Tibial artery (tissue), 4 donors: ENCODE measurements at regions not wholly inside any gene's neighbourhood (a gene's known extent, or its start where the extent isn't known, plus 50 kb on each side); places are given as distances from the start of the nearest gene placed in this dataset.

ENCODE experiments used
- DNase-seq, 2 donors: peaks; one replicate each; pipeline ENCODE4 v3.0.0-alpha.2; 2019
- H3K27ac ChIP-seq, 2 donors: fragments of 200-600 bp; sonication (generic) in 1 of 2; 1 replicate in 1 of 2; 2 replicates in 1 of 2; pipeline ENCODE4 v1.5.1; 2018 to 2019; ENCODE audit warnings: mild to moderate bottlenecking in 1 of 2
- H3K27me3 ChIP-seq, 2 donors: fragments of 200-600 bp; sonication (generic) in 1 of 2; one replicate each; pipeline versions ENCODE4 v1.5.1 to v1.6.0; 2016 to 2019
- H3K36me3 ChIP-seq, 3 donors: fragments of 200-600 bp; sonication (generic) in 2 of 3; one replicate each; pipeline ENCODE4 v1.5.1; 2016 to 2019; ENCODE audit warnings: mild to moderate bottlenecking in 2 of 3
- H3K4me1 ChIP-seq, 4 donors: fragments of 200-600 bp; sonication (generic) in 2 of 4; 1 replicate in 3 of 4; 2 replicates in 1 of 4; pipeline ENCODE4 v1.5.1; 2016 to 2019
- H3K4me3 ChIP-seq, 2 donors: fragments of 200-600 bp; sonication (generic) in 1 of 2; 1 replicate in 1 of 2; 2 replicates in 1 of 2; pipeline ENCODE4 v1.5.1; 2018 to 2019; ENCODE audit warnings: mild to moderate bottlenecking in 2 of 2
- H3K9me3 ChIP-seq, 3 donors: fragments of 200-600 bp; sonication (generic) in 1 of 3; one replicate each; pipeline ENCODE4 v1.5.1; 2016 to 2019
- intact Hi-C: fragments of 100-400 bp; cut with DNase I; formaldehyde crosslinking; loops from one replicate; pipeline ENCODE4 v1.15.0; 2023; ENCODE audit warnings: low total_unique reads
- TF ChIP-seq, protein P1 (sequence below), 2 experiments: fragments of 200-600 bp in 1 of 2; fragments of 450-650 bp in 1 of 2; IDR thresholded peaks; one replicate each; pipeline ENCODE4 v1.5.1; 2017 to 2019; ENCODE audit warnings: antibody characterized with exemption in 2 of 2, mild to moderate bottlenecking in 1 of 2, moderate library complexity in 1 of 2

- H3K4me1 ChIP-seq, result peaks cover 0 to 16% (median 9%) of the 10 kb centered on the region in 4 donors
- no peak for DNase-seq
- H3K9me3 ChIP-seq, result peaks cover 0 to 4% (median 0%) of the 10 kb centered on the region in 3 donors
- H3K27ac ChIP-seq, result no peak overlapping the region
- no peaks in the 10 kb centered on the region for H3K27me3 ChIP-seq
- intact Hi-C loops, result no loop called here
- H3K36me3 ChIP-seq, result no peaks in the 10 kb centered on the region
- TF ChIP-seq, protein P1, sequence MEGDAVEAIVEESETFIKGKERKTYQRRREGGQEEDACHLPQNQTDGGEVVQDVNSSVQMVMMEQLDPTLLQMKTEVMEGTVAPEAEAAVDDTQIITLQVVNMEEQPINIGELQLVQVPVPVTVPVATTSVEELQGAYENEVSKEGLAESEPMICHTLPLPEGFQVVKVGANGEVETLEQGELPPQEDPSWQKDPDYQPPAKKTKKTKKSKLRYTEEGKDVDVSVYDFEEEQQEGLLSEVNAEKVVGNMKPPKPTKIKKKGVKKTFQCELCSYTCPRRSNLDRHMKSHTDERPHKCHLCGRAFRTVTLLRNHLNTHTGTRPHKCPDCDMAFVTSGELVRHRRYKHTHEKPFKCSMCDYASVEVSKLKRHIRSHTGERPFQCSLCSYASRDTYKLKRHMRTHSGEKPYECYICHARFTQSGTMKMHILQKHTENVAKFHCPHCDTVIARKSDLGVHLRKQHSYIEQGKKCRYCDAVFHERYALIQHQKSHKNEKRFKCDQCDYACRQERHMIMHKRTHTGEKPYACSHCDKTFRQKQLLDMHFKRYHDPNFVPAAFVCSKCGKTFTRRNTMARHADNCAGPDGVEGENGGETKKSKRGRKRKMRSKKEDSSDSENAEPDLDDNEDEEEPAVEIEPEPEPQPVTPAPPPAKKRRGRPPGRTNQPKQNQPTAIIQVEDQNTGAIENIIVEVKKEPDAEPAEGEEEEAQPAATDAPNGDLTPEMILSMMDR (IDR thresholded peaks at IDR 0.05), result no peak
- H3K4me3 ChIP-seq, result no peak overlapping the region
Measured at GRCh38 chr16:85365120-85365519, 248.0 kb upstream of the GSE1 start.

GRCh38 chr16:85366031-85366763 is 246.9 kb upstream of the GSE1 start:
- intact Hi-C loops, result no loop called here
- H3K4me1 ChIP-seq, result peaks cover 0 to 27% (median 19%) of the 10 kb centered on the region in 4 donors
- peak overlapping the region in 1 of 2 donors; percentile 38 for H3K27ac ChIP-seq
- DNase-seq, result no peak
- TF ChIP-seq, protein P1 (IDR thresholded peaks at IDR 0.05), result no peak
- H3K27me3 ChIP-seq, result no peaks in the 10 kb centered on the region
- no peak overlapping the region for H3K4me3 ChIP-seq
- H3K9me3 ChIP-seq, result peaks cover 0 to 4% (median 0%) of the 10 kb centered on the region in 3 donors
- H3K36me3 ChIP-seq, result no peaks in the 10 kb centered on the region

DNA sequence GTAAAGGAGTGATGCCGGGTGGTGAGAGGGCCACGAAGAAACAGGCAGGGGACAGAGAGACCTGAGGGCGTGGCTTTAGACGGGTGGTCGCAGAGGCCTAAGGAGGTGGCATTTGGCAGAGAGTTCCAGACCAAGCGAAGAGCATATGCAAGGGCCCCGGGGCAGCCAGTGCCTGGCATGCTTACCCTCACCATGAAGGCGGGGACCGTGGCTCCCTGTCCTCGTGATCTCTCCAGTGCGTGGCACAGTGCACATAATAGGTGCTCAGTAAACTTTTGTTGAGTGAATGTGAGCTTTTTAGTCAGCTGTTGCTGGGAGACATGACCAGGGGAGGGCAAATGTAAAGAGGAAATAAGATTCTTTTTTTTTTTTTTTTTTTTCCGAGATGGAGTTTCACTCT is 245.6 kb upstream of the GSE1 start:
- peaks cover 0 to 40% (median 32%) of the 10 kb centered on the region in 4 donors for H3K4me1 ChIP-seq

GRCh38 chr16:85369060-85369459 is 244.1 kb upstream of the GSE1 start:
- intact Hi-C loops, result no loop called here
- peaks cover 0 to under 1% (median 0%) of the 10 kb centered on the region in 3 donors for H3K9me3 ChIP-seq
- peak overlapping the region in 1 of 2 donors; percentile 80 for H3K27ac ChIP-seq
- H3K36me3 ChIP-seq, result no peaks in the 10 kb centered on the region
- DNase-seq, result no peak
- TF ChIP-seq, protein P1 (IDR thresholded peaks at IDR 0.05), result no peak
- H3K27me3 ChIP-seq, result no peaks in the 10 kb centered on the region
- H3K4me1 ChIP-seq, result peaks cover 0 to 56% (median 46%) of the 10 kb centered on the region in 4 donors
- no peak overlapping the region for H3K4me3 ChIP-seq

More for the DNA sequence above, 245.6 kb upstream of the GSE1 start:
- Histone ChIP-seq H3K27ac (no peak overlapping the region), H3K36me3 (no peaks in the 10 kb centered on the region), H3K27me3 (no peaks in the 10 kb centered on the region), H3K4me3 (no peak overlapping the region), H3K9me3 (peaks cover 0 to 4% (median 0%) of the 10 kb centered on the region in 3 donors)
- TF ChIP-seq, protein P1 (IDR thresholded peaks at IDR 0.05), result no peak
- intact Hi-C loops, result no loop called here
- no peak for DNase-seq

DNA sequence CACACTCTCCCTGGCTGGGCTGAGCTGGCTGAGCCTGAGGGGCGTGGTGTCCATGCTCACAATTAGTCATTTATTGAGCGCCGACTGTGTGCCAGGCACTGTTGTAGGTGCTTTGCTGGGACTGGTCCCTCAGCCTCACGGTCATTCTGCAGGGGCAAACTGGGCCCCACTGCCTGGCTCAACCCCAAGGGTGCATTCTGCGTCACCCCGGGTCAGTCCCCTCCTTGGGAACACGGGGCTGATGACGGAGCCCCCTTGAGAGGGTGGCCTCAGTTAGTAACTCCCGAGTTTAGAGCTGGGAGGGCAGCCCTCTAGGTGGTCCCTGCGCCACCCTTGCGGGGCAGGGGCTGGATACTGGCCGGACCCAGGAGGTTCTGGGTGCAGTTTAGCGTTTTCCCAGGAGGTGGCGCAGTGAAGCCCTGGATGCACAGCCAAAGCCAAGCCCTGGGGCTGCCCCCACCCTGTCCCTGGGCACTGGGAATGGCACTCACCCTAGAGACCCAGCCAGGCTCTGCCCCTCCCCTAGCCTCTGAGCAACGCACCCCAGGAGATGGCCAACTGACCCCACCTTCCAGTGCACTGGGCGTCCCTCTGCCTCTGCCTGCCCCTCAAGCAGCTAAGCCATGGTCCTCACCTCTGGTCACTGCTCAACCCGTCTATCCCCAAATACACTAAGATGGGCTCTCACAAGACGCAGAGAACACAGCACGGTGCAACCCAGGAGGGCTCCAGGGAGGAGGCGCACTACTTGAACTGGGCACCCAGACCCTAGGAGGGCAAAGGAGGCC is 243.2 kb upstream of the GSE1 start:
- DNase-seq, result peak; percentile 64 to 85
- Histone ChIP-seq H3K27ac (peak overlapping the region; percentile 80 to 84), H3K9me3 (no peaks in the 10 kb centered on the region), H3K27me3 (no peaks in the 10 kb centered on the region), H3K36me3 (no peaks in the 10 kb centered on the region), H3K4me1 (peaks cover 0 to 56% (median 53%) of the 10 kb centered on the region in 4 donors), H3K4me3 (no peak overlapping the region)
- TF ChIP-seq, protein P1 (IDR thresholded peaks at IDR 0.05), result peak; percentile 82 to 87
- intact Hi-C loops, result no loop called here
